Fibroblast of pulmonary artery (primary cell): ENCODE measurements at regions not wholly inside any gene's neighbourhood (a gene's known extent, or its start where the extent isn't known, plus 50 kb on each side); places are given as distances from the start of the nearest gene placed in this dataset.

Experiments used
- DNase-seq: peaks from one replicate; pipeline ENCODE4 v3.0.0-alpha.2; 2010; ENCODE audit warnings: low read depth
- H3K4me3 ChIP-seq: replicated peaks from 2 replicates; pipeline ENCODE4 v1.5.1; 2011; ENCODE audit warnings: low read depth, mild to moderate bottlenecking, control low read depth, low read length, moderate library complexity
- CTCF ChIP-seq: IDR thresholded peaks from 2 replicates; pipeline ENCODE4 v1.5.1; 2011; ENCODE audit warnings: mild to moderate bottlenecking, control low read depth, low read length, inconsistent platforms; ENCODE audit errors: missing control alignments

- TF ChIP-seq CTCF, result no peak
- no peak for DNase-seq
- H3K4me3 ChIP-seq, result no peak overlapping the region
Observed at GRCh38 chr18:60722742-60723141, 350.2 kb upstream of the MC4R start.

- no peak for DNase-seq
- H3K4me3 ChIP-seq, result no peak overlapping the region
- TF ChIP-seq CTCF, result no peak
Observed at GRCh38 chr18:60732143-60732542, 359.6 kb upstream of the MC4R start.

- no peak for TF ChIP-seq CTCF
- no peak for DNase-seq
- no peak overlapping the region for H3K4me3 ChIP-seq
Observed at GRCh38 chr18:60739212-60739611, 366.6 kb upstream of the MC4R start.

- no peak overlapping the region for H3K4me3 ChIP-seq
- no peak for TF ChIP-seq CTCF
- no peak for DNase-seq
Observed at GRCh38 chr18:60740313-60740712, 367.7 kb upstream of the MC4R start.

- TF ChIP-seq CTCF, result no peak
- no peak for DNase-seq
- no peak overlapping the region for H3K4me3 ChIP-seq
Observed at GRCh38 chr18:60746491-60746890, 373.9 kb upstream of the MC4R start.

- TF ChIP-seq CTCF, result no peak
- H3K4me3 ChIP-seq, result no peak overlapping the region
- DNase-seq, result no peak
Observed at GRCh38 chr18:60746919-60747318, 374.3 kb upstream of the MC4R start.

GRCh38 chr18:60753753-60754152 is 381.2 kb upstream of the MC4R start:
- DNase-seq, result no peak
- H3K4me3 ChIP-seq, result no peak overlapping the region
- TF ChIP-seq CTCF, result no peak
